Mesendoderm (in vitro differentiated cells): ENCODE measurements at regions not wholly inside any gene's neighbourhood (a gene's known extent, or its start where the extent isn't known, plus 50 kb on each side); places are given as distances from the start of the nearest gene placed in this dataset.

Source experiments
- DNase-seq: peaks from one replicate; pipeline ENCODE4 v3.0.0; 2013
- H2AK5ac ChIP-seq: 2 replicates; pipeline ENCODE4 v1.6.1; 2013; ENCODE audit warnings: low read length, inconsistent platforms
- H2BK120ac ChIP-seq: 2 replicates; pipeline ENCODE4 v1.6.1; 2013; ENCODE audit warnings: low read depth, mild to moderate bottlenecking, low read length, moderate library complexity, mixed read lengths
- H2BK15ac ChIP-seq: replicated peaks from 2 replicates; pipeline ENCODE4 v1.6.1; 2013; ENCODE audit warnings: low read depth, mild to moderate bottlenecking, moderate library complexity
- H2BK5ac ChIP-seq: 2 replicates; pipeline ENCODE4 v1.6.1; 2013; ENCODE audit warnings: low read length, inconsistent platforms
- H3K18ac ChIP-seq: 2 replicates; pipeline ENCODE4 v1.6.1; 2013; ENCODE audit warnings: mild to moderate bottlenecking, low read length, mixed read lengths
- H3K23ac ChIP-seq: one replicate; pipeline ENCODE4 v1.6.1; 2013; ENCODE audit warnings: low read length
- H3K27ac ChIP-seq: 2 replicates; pipeline ENCODE4 v1.5.1; 2013; ENCODE audit warnings: low read depth, mild to moderate bottlenecking, inconsistent platforms, low read length, moderate library complexity
- H3K27me3 ChIP-seq: 2 replicates; pipeline ENCODE4 v1.6.1; 2013; ENCODE audit warnings: low read length, control low read depth, mild to moderate bottlenecking, inconsistent platforms; ENCODE audit not compliant: insufficient read depth, poor library complexity
- H3K36me3 ChIP-seq: 2 replicates; pipeline ENCODE4 v1.6.1; 2013; ENCODE audit warnings: low read length, inconsistent platforms; ENCODE audit not compliant: control insufficient read depth, insufficient read depth
- H3K4ac ChIP-seq: one replicate; pipeline ENCODE4 v1.6.1; 2013; ENCODE audit warnings: low read depth, mild to moderate bottlenecking, low read length, moderate library complexity
- H3K4me1 ChIP-seq: 2 replicates; pipeline ENCODE4 v1.6.1; 2013; ENCODE audit warnings: low read depth, low read length, inconsistent platforms; ENCODE audit not compliant: control insufficient read depth
- H3K4me2 ChIP-seq: 2 replicates; pipeline ENCODE4 v1.6.1; 2013; ENCODE audit warnings: low read length
- H3K4me3 ChIP-seq: 2 replicates; pipeline ENCODE4 v1.5.1; 2013; ENCODE audit warnings: mild to moderate bottlenecking, low read length
- H3K56ac ChIP-seq: one replicate; pipeline ENCODE4 v1.6.1; 2013; ENCODE audit warnings: low read length
- H3K79me1 ChIP-seq: 2 replicates; pipeline ENCODE4 v1.6.1; 2013; ENCODE audit warnings: low read length, inconsistent platforms
- H3K79me2 ChIP-seq: 2 replicates; pipeline ENCODE4 v1.6.1; 2013; ENCODE audit warnings: mild to moderate bottlenecking, low read length; ENCODE audit not compliant: control insufficient read depth, insufficient read depth
- H3K9ac ChIP-seq: 2 replicates; pipeline ENCODE4 v1.6.1; 2013; ENCODE audit warnings: low read length, inconsistent platforms
- H4K5ac ChIP-seq: one replicate; pipeline ENCODE4 v1.6.1; 2013; ENCODE audit warnings: low read length
- H4K8ac ChIP-seq: one replicate; pipeline ENCODE4 v1.6.1; 2013; ENCODE audit warnings: low read depth, mild to moderate bottlenecking, control low read depth, low read length, moderate library complexity
- WGBS: extraction: QIAGEN DNeasy Blood & Tissue Kit; methylation state at CpG from one replicate; pipeline ENCODE4 v1.1.7; 2013; ENCODE audit warnings: low lambda C conversion rate, missing lambda C conversion rate; ENCODE audit not compliant: insufficient coverage; ENCODE audit errors: extremely low coverage; 5-methylcytosine and 5-hydroxymethylcytosine counted together

DNA sequence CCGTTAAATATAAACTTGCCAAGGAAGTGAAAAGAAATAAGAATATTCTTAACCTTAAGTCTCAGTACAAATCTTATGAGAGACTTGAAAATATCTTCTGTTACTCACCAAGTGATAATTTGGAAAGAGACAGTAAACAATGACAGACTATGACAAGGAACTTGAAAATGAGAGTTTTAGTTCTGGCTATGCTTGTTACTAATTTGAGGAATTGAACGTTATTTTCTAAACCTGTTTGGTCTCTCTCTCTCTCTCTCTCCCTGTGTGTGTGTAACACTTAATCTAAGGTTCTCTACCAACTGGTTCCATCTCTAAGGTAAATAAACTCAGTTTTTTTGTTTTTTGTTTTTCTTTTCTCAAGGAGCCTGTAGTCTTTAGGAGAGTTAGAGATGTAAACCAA is 161.8 kb downstream of the AMY1C start:
- WGBS, result no CpG with 5 or more reads among the region's 2 CpGs

DNA sequence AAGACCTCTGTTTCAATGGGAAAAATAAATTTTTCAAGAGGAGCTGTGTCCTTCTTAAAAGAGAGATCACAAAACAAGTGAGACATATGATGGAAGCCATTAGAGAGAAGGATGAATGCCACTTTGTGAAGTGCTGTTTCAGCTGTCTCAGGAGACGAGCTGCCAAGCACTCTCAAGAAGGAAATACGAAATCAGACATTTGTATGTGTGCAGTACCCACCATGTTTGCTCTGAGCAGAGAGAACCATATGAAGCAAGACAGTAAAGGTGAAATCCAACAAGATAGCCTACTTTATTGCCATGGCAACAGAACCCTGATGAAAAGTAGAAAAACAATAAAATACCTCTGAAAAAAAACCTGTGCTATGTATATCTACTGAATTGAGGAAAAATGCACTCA is 168.1 kb downstream of the AMY1C start:
- Histone ChIP-seq H3K4me2 (no peak overlapping the region), H3K27ac (no peak overlapping the region), H4K5ac (no peak overlapping the region), H3K4me3 (no peak overlapping the region), H2AK5ac (no peak overlapping the region), H3K9ac (no peak overlapping the region), H3K4ac (no peak overlapping the region), H3K36me3 (no peaks in the 10 kb centered on the region), H3K79me1 (no peaks in the 10 kb centered on the region), H2BK5ac (no peak overlapping the region), H3K4me1 (no peaks in the 10 kb centered on the region), H4K8ac (no peak overlapping the region), H3K79me2 (no peaks in the 10 kb centered on the region), H3K56ac (no peak overlapping the region), H2BK15ac (no peak overlapping the region), H3K27me3 (no peaks in the 10 kb centered on the region), H2BK120ac (no peak overlapping the region), H3K23ac (no peak overlapping the region), H3K18ac (no peak overlapping the region)
- WGBS, result no CpG with 5 or more reads among the region's 2 CpGs
- no peak for DNase-seq

More for the DNA sequence above, 161.8 kb downstream of the AMY1C start:
- Histone ChIP-seq H3K56ac (no peak overlapping the region), H3K79me1 (no peaks in the 10 kb centered on the region), H4K8ac (no peak overlapping the region), H2AK5ac (no peak overlapping the region), H2BK5ac (no peak overlapping the region), H3K4me2 (no peak overlapping the region), H3K18ac (no peak overlapping the region), H3K4me3 (no peak overlapping the region), H3K23ac (no peak overlapping the region), H4K5ac (no peak overlapping the region), H3K9ac (no peak overlapping the region), H3K79me2 (no peaks in the 10 kb centered on the region), H2BK15ac (no peak overlapping the region), H3K36me3 (no peaks in the 10 kb centered on the region), H3K27ac (no peak overlapping the region), H3K4ac (no peak overlapping the region), H3K4me1 (no peaks in the 10 kb centered on the region), H3K27me3 (no peaks in the 10 kb centered on the region), H2BK120ac (no peak overlapping the region)
- DNase-seq, result no peak

DNA sequence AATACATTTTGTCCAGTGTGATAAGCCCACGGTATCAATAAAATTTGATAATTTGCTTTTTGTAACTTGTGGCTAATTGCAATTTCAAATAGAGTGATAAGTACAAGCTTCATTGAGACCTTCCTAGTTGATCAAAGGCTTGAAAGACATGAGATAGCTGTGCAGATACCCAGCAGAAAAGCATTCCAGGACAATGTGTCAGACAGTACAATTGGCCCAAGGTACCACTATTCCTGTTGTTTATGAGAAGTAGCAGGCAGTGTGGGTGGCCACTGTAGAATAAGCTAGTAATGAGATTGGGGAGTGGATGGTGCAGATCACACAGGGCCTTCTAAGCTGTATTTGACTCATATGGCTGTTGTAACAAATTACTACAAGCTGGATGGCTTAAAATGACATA is 182.2 kb downstream of the AMY1C start:
- H4K8ac ChIP-seq, result no peak overlapping the region
- no peak overlapping the region for H3K9ac ChIP-seq
- H3K4me1 ChIP-seq, result no peaks in the 10 kb centered on the region
- no peak overlapping the region for H3K27ac ChIP-seq
- no peak overlapping the region for H3K18ac ChIP-seq
- H3K4ac ChIP-seq, result no peak overlapping the region
- H3K23ac ChIP-seq, result no peak overlapping the region
- no peak overlapping the region for H2BK15ac ChIP-seq
- H3K27me3 ChIP-seq, result no peaks in the 10 kb centered on the region
- H2BK120ac ChIP-seq, result no peak overlapping the region
- WGBS, result no CpG with 5 or more reads among the region's 1 CpG
- H3K79me1 ChIP-seq, result no peaks in the 10 kb centered on the region
- no peak overlapping the region for H2BK5ac ChIP-seq
- H3K4me2 ChIP-seq, result no peak overlapping the region
- H3K4me3 ChIP-seq, result no peak overlapping the region
- H3K79me2 ChIP-seq, result no peaks in the 10 kb centered on the region
- no peak overlapping the region for H2AK5ac ChIP-seq
- no peaks in the 10 kb centered on the region for H3K36me3 ChIP-seq
- no peak overlapping the region for H4K5ac ChIP-seq
- no peak overlapping the region for H3K56ac ChIP-seq
- DNase-seq, result no peak

DNA sequence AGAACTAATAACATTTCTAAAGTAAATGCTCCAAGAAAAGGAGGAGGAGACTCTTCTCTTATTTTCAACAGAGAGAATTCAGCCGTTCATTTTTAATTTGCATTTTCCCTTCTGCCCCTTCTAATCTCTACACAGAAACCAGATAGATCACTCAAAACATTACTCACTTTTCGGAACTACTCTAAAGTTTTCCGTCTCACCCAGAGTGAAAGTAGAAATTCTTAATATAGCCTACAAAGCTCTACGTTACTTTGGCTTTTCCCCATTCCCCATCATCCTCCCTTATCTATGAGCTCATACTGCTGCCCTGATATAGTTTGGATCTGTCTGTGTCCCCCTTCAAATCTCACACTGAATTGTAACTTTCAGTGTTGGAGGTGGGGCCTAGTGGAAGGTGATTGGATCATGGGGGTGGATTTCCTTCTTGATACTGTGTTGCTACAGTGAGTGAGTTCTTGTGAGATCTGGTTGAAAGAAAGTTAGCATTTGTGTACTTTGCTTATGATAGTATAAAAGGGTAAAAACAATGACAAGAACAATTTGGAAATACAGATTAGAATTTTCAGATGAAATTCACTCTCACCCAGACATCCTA is 188.2 kb downstream of the AMY1C start:
- Histone ChIP-seq H3K4me1 (no peaks in the 10 kb centered on the region), H3K9ac (no peak overlapping the region), H2BK120ac (no peak overlapping the region), H3K4me2 (no peak overlapping the region), H3K36me3 (no peaks in the 10 kb centered on the region), H2AK5ac (no peak overlapping the region), H3K18ac (no peak overlapping the region), H4K5ac (no peak overlapping the region), H3K27me3 (no peaks in the 10 kb centered on the region), H2BK5ac (no peak overlapping the region), H3K56ac (no peak overlapping the region), H3K79me2 (no peaks in the 10 kb centered on the region), H3K23ac (no peak overlapping the region), H3K79me1 (no peaks in the 10 kb centered on the region), H3K4ac (no peak overlapping the region), H2BK15ac (no peak overlapping the region), H3K27ac (no peak overlapping the region), H4K8ac (no peak overlapping the region), H3K4me3 (no peak overlapping the region)
- DNase-seq, result no peak
- no CpG with 5 or more reads among the region's 4 CpGs for WGBS

DNA sequence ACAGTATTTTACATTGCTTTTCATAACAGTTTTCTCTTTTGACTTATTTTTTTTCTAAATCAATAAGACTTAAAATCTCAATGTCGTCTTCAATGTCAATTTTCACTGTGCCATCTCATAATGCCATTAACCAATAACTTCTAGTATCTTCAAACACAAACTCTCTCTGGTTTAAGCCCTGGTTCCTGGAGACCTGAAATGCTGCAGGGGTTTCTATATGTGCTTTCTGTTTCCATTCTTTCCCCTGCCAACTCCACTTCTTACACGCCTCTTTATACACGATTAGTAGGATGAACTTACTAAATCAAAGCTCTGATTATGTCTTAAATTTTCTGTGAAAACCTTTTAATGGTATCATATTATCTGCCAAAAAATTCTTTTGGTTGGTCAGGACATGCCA is 191.4 kb downstream of the AMY1C start:
- Histone ChIP-seq H2BK5ac (no peak overlapping the region), H3K79me1 (no peaks in the 10 kb centered on the region), H3K4ac (no peak overlapping the region), H3K27ac (no peak overlapping the region), H3K23ac (no peak overlapping the region), H4K5ac (no peak overlapping the region), H3K56ac (no peak overlapping the region), H2BK15ac (no peak overlapping the region), H3K27me3 (no peaks in the 10 kb centered on the region), H3K4me1 (no peaks in the 10 kb centered on the region), H3K4me3 (no peak overlapping the region), H3K18ac (no peak overlapping the region), H2BK120ac (no peak overlapping the region), H3K4me2 (no peak overlapping the region), H4K8ac (no peak overlapping the region), H3K79me2 (no peaks in the 10 kb centered on the region), H3K9ac (no peak overlapping the region), H3K36me3 (no peaks in the 10 kb centered on the region), H2AK5ac (no peak overlapping the region)
- DNase-seq, result no peak
- WGBS, result no CpG with 5 or more reads among the region's 3 CpGs

DNA sequence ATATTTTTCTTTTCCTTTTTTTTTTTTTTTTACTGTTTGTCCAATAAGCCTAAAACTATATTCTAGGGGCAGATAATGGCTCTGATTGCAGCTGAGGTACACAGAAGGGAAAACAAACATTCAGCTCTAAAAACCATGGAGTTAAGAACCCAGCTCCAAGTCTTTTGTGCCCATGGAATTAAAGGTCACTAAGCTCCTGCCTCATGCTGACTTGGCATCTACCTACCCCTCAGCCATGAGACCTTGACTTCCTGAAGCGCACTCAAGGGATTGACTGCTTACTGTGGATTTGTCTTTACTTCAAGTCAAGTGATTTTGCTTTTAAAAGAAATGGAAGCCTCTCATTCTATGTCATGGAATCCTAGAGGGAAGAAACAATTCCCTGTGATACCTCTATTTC is 192.3 kb downstream of the AMY1C start:
- H3K4me2 ChIP-seq, result no peak overlapping the region
- no peaks in the 10 kb centered on the region for H3K4me1 ChIP-seq
- no peaks in the 10 kb centered on the region for H3K79me2 ChIP-seq
- no peak overlapping the region for H2BK120ac ChIP-seq
- H3K56ac ChIP-seq, result no peak overlapping the region
- no peak overlapping the region for H3K18ac ChIP-seq
- no peak overlapping the region for H2BK5ac ChIP-seq
- H3K27me3 ChIP-seq, result no peaks in the 10 kb centered on the region
- H3K9ac ChIP-seq, result no peak overlapping the region
- peak; percentile 2 for DNase-seq
- no peak overlapping the region for H4K8ac ChIP-seq
- no peaks in the 10 kb centered on the region for H3K36me3 ChIP-seq
- H2BK15ac ChIP-seq, result no peak overlapping the region
- no peak overlapping the region for H3K4ac ChIP-seq
- no peak overlapping the region for H3K23ac ChIP-seq
- no peaks in the 10 kb centered on the region for H3K79me1 ChIP-seq
- no peak overlapping the region for H2AK5ac ChIP-seq
- no peak overlapping the region for H4K5ac ChIP-seq
- no CpG with 5 or more reads among the region's 1 CpG for WGBS
- no peak overlapping the region for H3K27ac ChIP-seq
- no peak overlapping the region for H3K4me3 ChIP-seq
